ENCODE measurements at regions not wholly inside any gene's neighbourhood (a gene's known extent, or its start where the extent isn't known, plus 50 kb on each side); places are given as distances from the start of the nearest gene placed in this dataset.

- Histone ChIP-seq H3K27ac (ENCODE audit: low read depth, low read length) (no peak overlapping the region), H3K36me3 (ENCODE audit: control insufficient read depth, insufficient read depth, low read length) (no peaks in the 10 kb centered on the region), H3K4me1 (ENCODE audit: control insufficient read depth, insufficient read depth, low read length) (no peaks in the 10 kb centered on the region), H3K27me3 (ENCODE audit: control insufficient read depth, insufficient read depth, low read length, poor library complexity, severe bottlenecking) (no peaks in the 10 kb centered on the region), H3K9me3 (ENCODE audit: control insufficient read depth, low read length) (no peaks in the 10 kb centered on the region), H3K4me3 (ENCODE audit: low read length) (no peak overlapping the region), H3K9ac (ENCODE audit: extremely low read depth, low read length, poor library complexity, severe bottlenecking) (no peak overlapping the region)
- Mint-ChIP-seq H3K4me1 (no peaks in the 10 kb centered on the region), H3K9me3 (no peaks in the 10 kb centered on the region), H3K27ac (no peak overlapping the region), H3K27me3 (ENCODE audit: insufficient read depth) (no peaks in the 10 kb centered on the region), H3K4me3 (no peak overlapping the region), H3K36me3 (ENCODE audit: low read depth) (no peaks in the 10 kb centered on the region)
- no peak for TF ChIP-seq CTCF (conservative IDR thresholded peaks at IDR 0.05)
- WGBS, 2 experiments (ENCODE audit: insufficient coverage in 1 of 2, insufficient read length in 1 of 2) = 100% methylated on average over 2 of the region's 2 CpGs; no CpG with 5 or more reads in 1 of the 2 experiments
- no peak for DNase-seq
Measured at GRCh38 chr21:20877976-20878375, 120.2 kb upstream of the NCAM2 start.

- H3K9me3 Mint-ChIP-seq = no peaks in the 10 kb centered on the region
- Histone ChIP-seq H3K4me1 (ENCODE audit: control insufficient read depth, insufficient read depth, low read length) (no peaks in the 10 kb centered on the region), H3K36me3 (ENCODE audit: control insufficient read depth, insufficient read depth, low read length) (no peaks in the 10 kb centered on the region), H3K4me3 (ENCODE audit: low read length) (no peak overlapping the region), H3K27me3 (ENCODE audit: control insufficient read depth, insufficient read depth, low read length, poor library complexity, severe bottlenecking) (no peaks in the 10 kb centered on the region), H3K27ac (ENCODE audit: low read depth, low read length) (no peak overlapping the region), H3K9me3 (ENCODE audit: control insufficient read depth, low read length) (no peaks in the 10 kb centered on the region), H3K9ac (ENCODE audit: extremely low read depth, low read length, poor library complexity, severe bottlenecking) (no peak overlapping the region)
- H3K27ac Mint-ChIP-seq = no peak overlapping the region
- WGBS, 2 experiments (ENCODE audit: insufficient coverage in 1 of 2, insufficient read length in 1 of 2) = 53 to 62% methylated on average over 7 to 8 of the region's 9 CpGs
- H3K4me1 Mint-ChIP-seq = no peaks in the 10 kb centered on the region
- H3K36me3 Mint-ChIP-seq (ENCODE audit: low read depth) = no peaks in the 10 kb centered on the region
- peak; percentile 86 for TF ChIP-seq CTCF (conservative IDR thresholded peaks at IDR 0.05)
- no peak overlapping the region for H3K4me3 Mint-ChIP-seq
- DNase-seq = peak; percentile 80
- no peaks in the 10 kb centered on the region for H3K27me3 Mint-ChIP-seq (ENCODE audit: insufficient read depth)
Measured at GRCh38 chr21:20882462-20883407, 115.5 kb upstream of the NCAM2 start.

GRCh38 chr21:20883408-20883800, 114.8 kb upstream of the NCAM2 start:
- no peaks in the 10 kb centered on the region for H3K4me1 ChIP-seq (ENCODE audit: control insufficient read depth, insufficient read depth, low read length)
- H3K27ac Mint-ChIP-seq = no peak overlapping the region
- 98 to 100% methylated on average over 2 to 3 of the region's 4 CpGs for WGBS, 2 experiments (ENCODE audit: insufficient coverage in 1 of 2, insufficient read length in 1 of 2)
- no peaks in the 10 kb centered on the region for H3K9me3 ChIP-seq (ENCODE audit: control insufficient read depth, low read length)
- H3K9ac ChIP-seq (ENCODE audit: extremely low read depth, low read length, poor library complexity, severe bottlenecking) = no peak overlapping the region
- H3K27me3 Mint-ChIP-seq (ENCODE audit: insufficient read depth) = no peaks in the 10 kb centered on the region
- no peak overlapping the region for H3K4me3 ChIP-seq (ENCODE audit: low read length)
- no peak overlapping the region for H3K4me3 Mint-ChIP-seq
- H3K27ac ChIP-seq (ENCODE audit: low read depth, low read length) = peak overlapping the region; percentile 8
- TF ChIP-seq CTCF (conservative IDR thresholded peaks at IDR 0.05) = no peak
- H3K4me1 Mint-ChIP-seq = no peaks in the 10 kb centered on the region
- H3K36me3 Mint-ChIP-seq (ENCODE audit: low read depth) = no peaks in the 10 kb centered on the region
- H3K9me3 Mint-ChIP-seq = no peaks in the 10 kb centered on the region
- H3K27me3 ChIP-seq (ENCODE audit: control insufficient read depth, insufficient read depth, low read length, poor library complexity, severe bottlenecking) = no peaks in the 10 kb centered on the region
- DNase-seq = no peak
- H3K36me3 ChIP-seq (ENCODE audit: control insufficient read depth, insufficient read depth, low read length) = no peaks in the 10 kb centered on the region

All from endodermal cell (in vitro differentiated cells).